ENCODE measurements at regions not wholly inside any gene's neighbourhood (a gene's known extent, or its start where the extent isn't known, plus 50 kb on each side); places are given as distances from the start of the nearest gene placed in this dataset.
"Not testable (repeated sequence)": the region's sequence is repeated elsewhere in the genome, so short reads cannot be mapped to it uniquely, and the experiment has no call there.

- ATAC-seq, result no peak
Measured at GRCh38 chr1:61561666-61562065, 163.3 kb downstream of the TM2D1 start.

GRCh38 chr1:61560385-61560784, 164.6 kb downstream of the TM2D1 start:
- ATAC-seq (no peak), DNase-seq (no peak)
- H3K9me3 Mint-ChIP-seq, result peaks cover 11% of the 10 kb centered on the region
- no peaks in the 10 kb centered on the region for H3K4me1 Mint-ChIP-seq (ENCODE audit: low read depth)
- H3K4me3 Mint-ChIP-seq, result no peak overlapping the region
- no peaks in the 10 kb centered on the region for H3K36me3 Mint-ChIP-seq (ENCODE audit: insufficient read depth)
- no peaks in the 10 kb centered on the region for H3K27me3 Mint-ChIP-seq (ENCODE audit: low read depth)

More at GRCh38 chr1:61561666-61562065, 163.3 kb downstream of the TM2D1 start:
- Mint-ChIP-seq H3K36me3 (ENCODE audit: insufficient read depth) (no peaks in the 10 kb centered on the region), H3K27me3 (ENCODE audit: low read depth) (no peaks in the 10 kb centered on the region), H3K9me3 (peaks cover 13% of the 10 kb centered on the region), H3K4me1 (ENCODE audit: low read depth) (no peaks in the 10 kb centered on the region), H3K4me3 (no peak overlapping the region)
- no peak for DNase-seq

- Mint-ChIP-seq H3K36me3 (ENCODE audit: insufficient read depth) (no peaks in the 10 kb centered on the region), H3K4me3 (no peak overlapping the region), H3K4me1 (ENCODE audit: low read depth) (no peaks in the 10 kb centered on the region), H3K9me3 (peaks cover 4% of the 10 kb centered on the region), H3K27me3 (ENCODE audit: low read depth) (no peaks in the 10 kb centered on the region)
- ATAC-seq, result no peak
- no peak for DNase-seq
Measured at GRCh38 chr1:61556631-61557030, 168.3 kb downstream of the TM2D1 start.

DNA sequence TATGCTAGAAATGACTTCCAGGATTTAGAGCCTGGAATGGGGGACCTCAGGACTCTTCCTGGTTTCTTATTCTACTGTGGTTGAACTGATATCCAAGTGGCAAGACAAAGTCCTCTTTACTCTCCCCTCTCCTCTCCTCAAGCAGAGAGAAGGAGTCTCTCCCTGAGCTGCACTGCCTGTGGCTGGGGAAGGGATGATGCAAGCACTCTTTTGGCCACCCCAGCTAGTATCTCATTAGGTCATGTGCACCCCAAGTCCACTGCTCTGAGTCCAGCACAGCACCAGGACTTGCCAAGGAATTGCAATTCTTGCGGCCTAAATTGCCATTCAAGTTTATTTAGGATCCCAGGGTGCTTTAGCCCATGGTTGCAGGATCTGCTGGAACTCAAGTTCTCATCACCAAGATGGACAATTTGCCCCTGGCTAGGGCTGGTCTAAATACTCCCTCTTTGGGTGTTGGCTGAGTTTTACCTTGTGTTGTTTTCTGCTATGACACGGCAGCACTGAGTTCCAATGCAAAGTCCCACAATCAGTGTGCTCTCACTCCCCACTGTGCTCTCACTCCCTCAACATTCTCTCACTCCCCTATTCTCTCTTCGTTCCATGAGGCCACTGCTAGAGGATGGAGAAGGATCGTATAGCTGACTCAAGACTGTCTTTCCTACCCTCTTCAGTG, 172.2 kb downstream of the TM2D1 start:
- Mint-ChIP-seq H3K4me1 (ENCODE audit: low read depth) (no peaks in the 10 kb centered on the region), H3K4me3 (no peak overlapping the region), H3K9me3 (peaks cover 8% of the 10 kb centered on the region), H3K27me3 (ENCODE audit: low read depth) (peaks cover 11% of the 10 kb centered on the region), H3K36me3 (ENCODE audit: insufficient read depth) (no peaks in the 10 kb centered on the region)
- no peak for ATAC-seq
- no peak for DNase-seq

DNA sequence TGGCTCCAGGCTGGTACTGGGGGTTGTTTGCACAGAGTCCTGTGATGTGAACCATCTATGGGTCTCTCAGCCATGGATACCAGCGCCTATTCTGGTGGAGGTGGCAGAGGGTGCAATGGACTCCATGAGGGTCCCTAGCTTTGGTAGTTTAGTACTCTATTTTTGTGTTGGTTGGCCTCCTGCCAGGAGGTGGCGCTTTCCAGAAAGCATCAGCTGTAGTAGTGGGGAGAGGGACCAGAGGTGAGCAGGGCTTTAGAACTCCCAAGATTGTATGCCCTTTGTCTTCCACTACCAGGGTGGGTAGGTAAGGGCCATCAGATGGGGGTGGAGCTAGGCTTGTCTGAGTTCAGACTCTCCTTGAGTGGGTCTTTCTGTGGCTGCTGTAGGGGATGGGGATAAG, 177.6 kb downstream of the TM2D1 start:
- H3K4me3 Mint-ChIP-seq; H3K9me3 Mint-ChIP-seq; H3K36me3 Mint-ChIP-seq (ENCODE audit: insufficient read depth); ATAC-seq; DNase-seq: not testable (repeated sequence)
- peaks cover 11% of the 10 kb centered on the region for H3K27me3 Mint-ChIP-seq (ENCODE audit: low read depth)
- H3K4me1 Mint-ChIP-seq (ENCODE audit: low read depth), result peaks cover 11% of the 10 kb centered on the region

- H3K4me3 Mint-ChIP-seq; H3K36me3 Mint-ChIP-seq (ENCODE audit: insufficient read depth); DNase-seq; H3K27me3 Mint-ChIP-seq (ENCODE audit: low read depth); ATAC-seq; H3K9me3 Mint-ChIP-seq: not testable (repeated sequence)
- H3K4me1 Mint-ChIP-seq (ENCODE audit: low read depth), result peaks cover 11% of the 10 kb centered on the region
Measured at GRCh38 chr1:61544870-61545269, 180.1 kb downstream of the TM2D1 start.

DNA sequence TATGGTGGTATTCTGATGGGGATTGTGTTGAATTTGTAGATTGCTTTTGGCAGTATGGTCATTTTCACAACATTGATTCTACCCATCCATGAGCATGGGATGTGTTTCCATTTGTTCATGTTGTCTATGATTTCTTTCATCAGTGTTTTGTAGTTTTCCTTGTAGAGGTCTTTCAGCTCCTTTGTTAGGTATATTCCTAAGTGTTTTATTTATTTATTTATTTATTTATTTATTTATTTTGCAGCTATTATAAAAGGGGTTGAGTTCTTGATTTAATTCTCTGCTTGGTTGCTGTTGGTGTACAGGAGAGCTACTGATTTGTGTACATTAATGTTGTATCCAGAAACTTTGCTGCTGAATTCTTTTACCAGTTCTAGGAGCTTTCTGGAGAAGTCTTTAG, 181.4 kb downstream of the TM2D1 start:
- not testable (repeated sequence) for ATAC-seq; H3K36me3 Mint-ChIP-seq (ENCODE audit: insufficient read depth); H3K4me3 Mint-ChIP-seq; H3K9me3 Mint-ChIP-seq; DNase-seq; H3K27me3 Mint-ChIP-seq (ENCODE audit: low read depth)
- H3K4me1 Mint-ChIP-seq (ENCODE audit: low read depth), result peaks cover 11% of the 10 kb centered on the region

DNA sequence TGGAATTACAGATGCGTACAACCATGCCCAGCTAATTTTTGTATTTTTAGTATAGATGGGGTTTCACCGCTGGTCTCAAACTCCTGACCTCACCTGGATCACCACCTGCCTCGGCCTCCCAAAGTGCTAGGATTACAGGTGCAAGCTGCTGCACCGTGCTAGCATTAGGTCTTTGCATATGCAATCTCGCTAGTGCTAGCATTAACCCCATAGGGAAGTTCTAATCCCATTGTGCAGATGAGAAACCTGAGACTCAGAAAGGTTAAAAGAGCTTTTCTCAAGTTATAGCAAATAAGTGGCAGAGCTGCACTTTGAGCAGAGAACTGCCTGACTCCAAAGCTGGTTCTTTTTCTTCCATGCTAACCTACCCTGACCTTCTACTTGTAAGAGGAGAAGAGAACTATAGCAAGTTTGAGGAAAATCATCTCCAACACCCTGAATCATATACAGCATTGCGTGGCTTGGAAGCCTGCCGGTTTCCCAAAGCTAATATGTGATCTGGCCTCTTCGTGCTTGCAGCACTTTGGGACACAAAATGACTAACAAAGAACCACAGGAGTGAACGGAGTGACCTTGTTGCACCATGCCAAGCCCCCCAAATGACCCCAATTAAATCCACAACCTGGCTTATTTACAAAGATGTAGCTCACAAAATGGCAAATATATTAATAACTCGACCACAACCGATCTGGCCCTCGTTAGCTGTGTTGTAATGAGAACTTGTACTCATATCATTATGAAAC, 185.1 kb downstream of the TM2D1 start:
- H3K4me1 Mint-ChIP-seq (ENCODE audit: low read depth), result peaks cover 2% of the 10 kb centered on the region
- H3K4me3 Mint-ChIP-seq, result no peak overlapping the region
- no peak for ATAC-seq
- H3K36me3 Mint-ChIP-seq (ENCODE audit: insufficient read depth), result no peaks in the 10 kb centered on the region
- H3K27me3 Mint-ChIP-seq (ENCODE audit: low read depth), result no peaks in the 10 kb centered on the region
- DNase-seq, result no peak
- peaks cover 4% of the 10 kb centered on the region for H3K9me3 Mint-ChIP-seq

GRCh38 chr1:61538228-61538627, 186.7 kb downstream of the TM2D1 start:
- peaks cover 4% of the 10 kb centered on the region for H3K9me3 Mint-ChIP-seq

GRCh38 chr1:61536174-61537108, 188.5 kb downstream of the TM2D1 start:
- H3K4me1 Mint-ChIP-seq (ENCODE audit: low read depth), result no peaks in the 10 kb centered on the region
- H3K27me3 Mint-ChIP-seq (ENCODE audit: low read depth), result no peaks in the 10 kb centered on the region
- ATAC-seq (no peak), DNase-seq (no peak)
- no peak overlapping the region for H3K4me3 Mint-ChIP-seq
- no peaks in the 10 kb centered on the region for H3K36me3 Mint-ChIP-seq (ENCODE audit: insufficient read depth)
- no peaks in the 10 kb centered on the region for H3K9me3 Mint-ChIP-seq

More at GRCh38 chr1:61538228-61538627, 186.7 kb downstream of the TM2D1 start:
- ATAC-seq (no peak), DNase-seq (no peak)
- Mint-ChIP-seq H3K4me3 (no peak overlapping the region), H3K4me1 (ENCODE audit: low read depth) (no peaks in the 10 kb centered on the region), H3K27me3 (ENCODE audit: low read depth) (no peaks in the 10 kb centered on the region), H3K36me3 (ENCODE audit: insufficient read depth) (no peaks in the 10 kb centered on the region)

GRCh38 chr1:61534847-61535246, 190.1 kb downstream of the TM2D1 start:
- Mint-ChIP-seq H3K36me3 (ENCODE audit: insufficient read depth) (no peaks in the 10 kb centered on the region), H3K4me3 (no peak overlapping the region), H3K4me1 (ENCODE audit: low read depth) (no peaks in the 10 kb centered on the region), H3K9me3 (no peaks in the 10 kb centered on the region), H3K27me3 (ENCODE audit: low read depth) (peaks cover 2% of the 10 kb centered on the region)
- ATAC-seq, result no peak
- DNase-seq, result no peak

- H3K4me1 Mint-ChIP-seq (ENCODE audit: low read depth), result no peaks in the 10 kb centered on the region
- H3K9me3 Mint-ChIP-seq, result no peaks in the 10 kb centered on the region
- H3K36me3 Mint-ChIP-seq (ENCODE audit: insufficient read depth), result no peaks in the 10 kb centered on the region
- no peak for ATAC-seq
- peaks cover 2% of the 10 kb centered on the region for H3K27me3 Mint-ChIP-seq (ENCODE audit: low read depth)
- no peak overlapping the region for H3K4me3 Mint-ChIP-seq
- DNase-seq, result no peak
Measured at GRCh38 chr1:61533546-61533945, 191.4 kb downstream of the TM2D1 start.

DNA sequence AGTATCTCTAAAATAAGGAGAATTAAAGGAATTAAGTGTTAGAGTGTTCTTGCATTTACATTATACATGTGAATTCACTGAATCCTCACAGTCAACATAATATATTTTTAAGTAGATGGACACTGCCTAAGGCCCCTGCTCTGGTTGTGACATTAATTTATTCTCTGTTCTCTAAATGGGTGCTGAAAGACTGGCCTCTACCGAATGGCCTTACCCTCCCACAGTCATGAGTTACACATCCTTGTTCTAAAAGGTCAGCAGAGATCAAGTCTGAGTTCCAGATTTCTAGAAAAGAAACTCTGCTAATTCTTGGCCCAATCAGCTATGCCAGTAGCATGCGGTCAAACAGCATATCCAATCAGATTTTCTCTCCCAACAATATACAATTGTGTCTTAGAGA, 193.2 kb downstream of the TM2D1 start:
- Mint-ChIP-seq H3K27me3 (ENCODE audit: low read depth) (peaks cover 2% of the 10 kb centered on the region), H3K9me3 (no peaks in the 10 kb centered on the region), H3K4me1 (ENCODE audit: low read depth) (no peaks in the 10 kb centered on the region), H3K36me3 (ENCODE audit: insufficient read depth) (no peaks in the 10 kb centered on the region), H3K4me3 (no peak overlapping the region)
- no peak for ATAC-seq
- no peak for DNase-seq

GRCh38 chr1:61523893-61524605, 200.9 kb downstream of the TM2D1 start:
- Mint-ChIP-seq H3K4me1 (ENCODE audit: low read depth) (no peaks in the 10 kb centered on the region), H3K27me3 (ENCODE audit: low read depth) (peaks cover 3% of the 10 kb centered on the region), H3K36me3 (ENCODE audit: insufficient read depth) (no peaks in the 10 kb centered on the region), H3K4me3 (no peak overlapping the region), H3K9me3 (no peaks in the 10 kb centered on the region)
- ATAC-seq (no peak), DNase-seq (no peak)

All from activated T-cell treated with anti-CD3 and anti-CD28 coated beads, Interleukin-2, amount 50 U/mL, for 4 hours (primary cell).